HG02571 (cell line): ENCODE measurements at regions not wholly inside any gene's neighbourhood (a gene's known extent, or its start where the extent isn't known, plus 50 kb on each side); places are given as distances from the start of the nearest gene placed in this dataset.
"Not testable (repeated sequence)": the region's sequence is repeated elsewhere in the genome, so short reads cannot be mapped to it uniquely, and the experiment has no call there.

Experiments used
- ATAC-seq: cut with Tn5 transposase; IDR thresholded peaks from one replicate; pipeline ENCODE4 v1.9.1; 2021; ENCODE audit warnings: mild to moderate bottlenecking, moderate library complexity; ENCODE audit not compliant: unreplicated experiment

DNA sequence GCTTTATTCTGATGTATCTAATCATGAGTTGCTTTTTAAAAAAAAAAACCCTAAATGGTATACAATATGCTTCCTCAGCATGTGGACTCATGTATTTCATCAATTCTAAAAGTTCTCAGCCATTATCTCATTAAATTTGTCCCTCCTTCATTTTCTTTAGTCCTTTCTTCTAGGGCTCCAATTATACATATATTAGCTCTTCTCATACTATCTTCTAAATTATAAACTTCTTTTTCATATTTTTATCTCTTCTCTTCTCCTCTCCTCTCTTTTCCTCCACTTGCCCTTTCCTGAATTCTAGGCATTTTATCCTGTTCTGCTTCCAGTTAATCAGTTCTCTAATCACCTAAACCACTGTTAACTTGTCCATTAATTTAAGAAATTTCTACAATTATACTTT lies 55.0 kb upstream of the IL33 start:
- ATAC-seq: no peak

DNA sequence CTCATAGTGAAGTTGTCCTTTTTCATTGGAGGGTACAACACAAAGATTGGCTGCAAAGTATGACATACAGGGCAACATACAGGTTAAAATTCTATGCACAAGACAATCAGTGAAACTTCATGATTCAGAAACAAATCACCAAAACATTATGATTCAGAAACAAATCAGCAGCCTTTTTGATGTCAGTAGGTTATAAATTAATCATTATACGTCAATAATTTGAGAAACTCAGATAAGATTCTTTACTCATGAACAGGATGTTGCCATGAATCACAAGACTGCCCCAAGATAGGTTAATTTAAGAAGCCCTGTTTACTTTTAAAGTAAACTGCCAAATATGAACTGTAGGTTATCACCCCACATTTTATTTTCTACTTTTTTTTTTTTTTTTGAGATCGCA lies 62.2 kb upstream of the IL33 start:
- ATAC-seq: no peak

DNA sequence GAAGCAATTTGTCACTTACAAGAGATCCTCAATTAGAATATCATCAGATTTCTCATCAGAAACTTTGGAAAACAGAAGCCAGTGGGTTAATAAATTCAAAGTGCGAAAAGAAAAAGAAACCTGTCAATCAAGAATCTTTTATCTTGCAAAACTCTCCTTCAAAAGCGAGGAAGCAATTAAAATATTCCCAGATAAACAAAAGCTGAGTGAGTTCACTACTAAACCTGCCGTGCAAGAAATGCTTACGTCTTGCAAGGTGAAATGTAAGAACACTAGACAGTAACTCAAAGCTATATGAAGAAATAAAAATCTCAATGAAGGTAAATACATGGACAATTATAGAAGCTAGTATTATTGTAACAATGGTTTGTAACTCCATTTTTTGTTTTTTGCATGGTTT lies 62.8 kb upstream of the IL33 start:
- ATAC-seq: no peak

DNA sequence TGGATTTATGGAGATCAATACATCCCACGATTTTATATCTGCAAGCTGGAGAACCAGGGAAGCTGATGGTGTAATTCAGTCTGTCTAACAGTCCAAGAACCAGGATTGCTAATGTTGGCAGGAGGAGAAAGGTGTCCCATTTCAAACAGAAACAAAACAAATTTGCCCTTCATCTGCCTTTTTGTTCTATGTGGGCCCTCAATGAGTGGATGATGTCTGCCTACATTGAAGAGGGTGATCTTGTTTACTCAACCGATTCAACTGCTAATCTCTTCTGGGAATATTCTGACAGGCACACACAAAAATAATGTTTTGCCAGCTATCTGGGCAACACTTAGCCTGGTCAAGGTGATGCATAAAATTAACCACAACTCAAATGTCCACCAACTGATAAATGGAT lies 65.1 kb upstream of the IL33 start:
- no peak for ATAC-seq

DNA sequence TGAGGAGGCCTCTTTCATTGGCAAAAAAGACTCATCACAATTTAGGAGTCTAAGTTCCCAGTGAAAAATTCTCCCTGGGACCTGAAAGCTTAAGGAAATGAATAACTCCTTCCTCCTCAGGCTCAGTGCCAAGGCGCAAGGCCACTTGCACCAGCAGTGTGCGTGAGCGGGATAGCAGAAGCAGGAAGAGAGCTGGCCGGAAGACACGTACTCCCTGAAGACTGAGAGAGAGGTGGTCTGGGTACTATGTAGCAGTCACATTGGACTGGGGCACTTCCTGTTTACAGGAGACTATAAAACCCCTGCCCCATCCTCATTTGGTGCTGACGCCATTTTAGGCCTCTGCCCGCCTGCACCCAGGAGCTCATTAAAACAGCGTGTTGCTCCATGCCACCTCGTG lies 66.3 kb upstream of the IL33 start:
- no peak for ATAC-seq

DNA sequence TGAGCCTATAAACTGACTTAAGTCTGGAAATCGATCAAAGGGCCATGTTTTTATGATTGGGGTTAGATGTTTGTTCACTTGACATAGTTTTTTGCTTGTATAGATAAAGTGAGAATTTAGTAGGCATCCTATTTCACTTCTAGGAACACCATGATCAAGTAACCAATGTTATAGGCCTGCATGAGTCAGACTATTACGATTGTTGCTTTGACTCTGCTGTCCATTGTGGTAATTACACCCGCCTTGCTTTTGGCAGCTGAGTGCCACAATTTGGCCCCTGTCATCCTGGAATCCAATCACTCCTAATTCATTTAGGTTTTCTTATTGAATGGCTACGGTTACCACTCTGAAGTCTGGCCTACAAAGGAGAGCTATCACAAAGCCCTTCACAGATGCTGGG lies 67.8 kb upstream of the IL33 start:
- ATAC-seq: no peak

DNA sequence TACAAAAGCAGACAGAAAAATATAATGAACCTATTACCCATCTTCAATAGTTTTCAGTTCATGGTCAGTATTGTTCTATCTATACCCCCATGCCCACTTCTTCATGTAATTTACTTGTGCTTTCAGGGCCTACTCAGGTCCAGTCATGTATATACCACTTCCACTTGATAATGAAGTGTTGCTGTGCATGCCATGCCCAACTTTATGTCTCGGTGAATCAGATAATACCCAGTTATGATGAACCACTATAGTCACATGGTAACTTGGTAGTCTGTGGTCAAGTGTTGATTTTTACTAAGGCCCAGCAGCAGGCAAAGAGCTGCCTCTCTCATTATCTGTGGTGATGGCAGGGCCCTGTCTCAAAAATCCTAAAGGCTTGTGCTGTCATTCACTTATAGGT lies 70.7 kb upstream of the IL33 start:
- ATAC-seq: no peak

DNA sequence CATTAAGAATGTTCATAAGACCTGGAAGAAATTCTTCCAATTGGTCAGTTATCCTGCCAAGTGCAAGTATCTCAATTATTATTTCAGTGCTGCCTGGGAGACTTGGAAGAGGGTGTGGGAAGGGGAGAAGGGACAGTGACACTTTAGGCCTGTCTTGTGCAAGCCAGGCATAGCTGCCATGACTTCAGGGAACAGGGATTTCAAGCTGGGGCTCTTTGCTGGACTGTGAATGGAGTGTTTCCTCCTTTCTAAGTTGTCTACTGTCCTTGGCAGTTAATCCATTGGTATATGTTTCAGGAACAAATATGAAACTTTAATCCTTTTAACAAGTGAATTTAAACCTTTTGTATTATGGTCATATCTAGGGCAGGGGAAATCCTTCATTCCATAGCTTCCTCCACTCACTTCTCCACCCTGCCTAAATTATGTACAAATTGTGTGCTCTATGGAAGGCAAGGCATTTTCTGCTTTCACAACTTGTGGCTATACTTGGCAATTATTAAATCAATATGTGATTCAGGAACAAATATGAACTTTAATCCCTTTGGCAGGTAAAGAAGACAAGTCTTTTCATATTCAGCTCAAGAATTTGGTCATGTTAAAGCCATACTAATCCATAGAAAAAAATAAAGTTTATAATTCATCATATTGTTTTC lies 72.7 kb upstream of the IL33 start:
- no peak for ATAC-seq

DNA sequence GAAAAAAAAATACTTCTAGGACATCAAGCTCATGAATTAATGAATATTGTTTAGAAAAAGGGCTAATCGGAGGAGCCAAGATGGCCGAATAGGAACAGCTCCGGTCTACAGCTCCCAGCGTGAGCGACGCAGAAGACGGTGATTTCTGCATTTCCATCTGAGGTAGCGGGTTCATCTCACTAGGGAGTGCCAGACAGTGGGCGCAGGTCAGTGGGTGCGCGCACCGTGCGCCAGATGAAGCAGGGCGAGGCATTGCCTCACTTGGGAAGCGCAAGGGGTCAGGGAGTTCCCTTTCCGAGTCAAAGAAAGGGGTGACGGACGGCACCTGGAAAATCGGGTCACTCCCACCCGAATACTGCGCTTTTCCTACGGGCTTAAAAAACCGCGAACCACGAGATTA lies 79.8 kb upstream of the IL33 start:
- not testable (repeated sequence) for ATAC-seq

DNA sequence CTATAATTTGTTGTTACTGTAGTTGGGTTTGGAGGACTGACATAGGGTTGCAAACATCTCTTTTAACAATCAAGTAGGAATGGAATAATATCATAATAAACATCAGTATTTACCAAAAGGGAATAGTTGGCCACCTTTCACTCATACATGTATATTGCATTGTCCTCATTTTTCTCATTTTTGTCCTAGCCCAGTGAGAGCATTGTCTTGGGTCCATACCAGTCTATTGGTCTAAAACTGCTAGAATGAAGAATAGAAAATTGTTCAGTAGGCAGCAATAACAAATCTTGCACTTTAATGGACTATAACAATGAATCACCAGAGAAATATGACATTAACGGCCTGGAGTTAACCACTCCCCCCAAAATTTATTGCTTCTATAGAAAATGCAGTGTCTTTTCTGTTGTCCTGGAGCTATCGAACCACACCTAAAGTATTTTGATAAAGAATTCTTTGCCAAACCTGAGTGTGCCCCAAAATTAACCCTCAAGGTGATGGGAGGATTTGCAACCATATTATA lies 80.9 kb upstream of the IL33 start:
- ATAC-seq: no peak

DNA sequence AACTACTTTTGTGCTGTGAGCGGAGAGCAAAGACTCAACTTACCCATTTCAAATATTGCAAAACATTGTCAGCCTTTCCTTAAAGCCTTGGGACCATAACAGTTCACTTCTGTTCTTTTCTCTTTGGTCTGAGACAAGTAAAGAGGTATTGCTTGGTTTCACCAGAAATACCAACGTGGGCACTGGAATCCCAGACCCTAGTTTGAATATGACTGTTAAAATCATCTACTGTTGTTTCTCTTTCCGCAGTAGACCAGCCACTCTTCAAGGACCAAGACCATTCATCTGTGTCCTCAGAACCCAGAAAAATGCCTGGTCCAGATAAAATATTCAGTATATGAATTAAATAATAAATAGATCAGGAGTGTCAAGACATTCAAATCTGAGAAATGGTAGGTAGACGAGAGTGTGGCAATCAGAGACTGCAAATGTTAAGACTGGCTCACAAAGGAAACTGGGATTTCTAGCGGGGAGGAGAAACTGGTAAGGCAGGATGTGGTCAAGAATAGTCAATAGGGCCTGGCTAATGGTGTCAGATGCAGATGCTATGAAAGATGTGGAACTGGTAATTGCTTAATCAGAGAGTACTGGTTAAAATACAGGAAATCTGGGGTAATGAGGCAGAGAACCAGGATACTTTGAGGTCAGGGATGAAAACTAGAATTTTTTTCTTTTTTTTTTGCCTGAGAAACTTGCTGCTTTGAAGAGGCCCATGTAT lies 82.1 kb upstream of the IL33 start:
- no peak for ATAC-seq

DNA sequence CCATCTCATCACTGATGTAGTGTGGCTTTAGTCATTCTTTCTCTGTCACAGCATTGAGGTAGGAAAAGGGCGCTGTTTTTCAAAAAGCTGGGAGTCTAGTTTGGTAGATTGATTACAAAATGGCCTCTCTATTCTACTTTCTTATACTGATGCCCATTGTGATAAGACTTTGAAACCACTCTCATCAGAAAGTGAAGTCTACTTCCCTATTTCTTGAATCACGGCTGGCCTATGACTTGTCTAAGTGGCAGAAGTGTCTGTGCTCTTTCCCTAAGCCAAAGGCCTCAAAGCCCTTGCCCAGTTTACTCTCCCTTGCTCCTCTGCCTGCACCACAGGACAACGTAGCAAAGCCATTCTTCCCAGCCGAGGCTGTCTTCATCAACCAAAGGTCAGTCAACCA lies 83.0 kb upstream of the IL33 start:
- no peak for ATAC-seq

DNA sequence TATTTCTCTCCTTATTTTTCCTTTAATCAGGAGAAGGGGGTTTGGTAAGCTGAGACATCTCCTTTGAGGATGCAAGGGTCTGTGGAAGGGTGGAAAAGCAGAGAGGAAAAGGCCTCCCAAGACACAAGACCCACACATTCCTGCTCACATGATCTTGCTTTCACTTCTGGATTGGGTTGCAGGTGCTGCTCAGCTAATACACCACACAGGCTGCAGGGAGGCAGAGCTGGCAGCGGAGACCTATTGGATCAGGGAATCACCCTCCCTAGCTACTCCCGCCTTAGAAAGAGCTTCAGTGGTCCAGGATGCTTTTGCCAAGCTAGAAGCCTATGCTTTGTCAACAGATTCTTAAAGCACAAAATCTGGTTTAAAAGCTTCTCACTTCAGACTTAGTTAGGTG lies 87.6 kb upstream of the IL33 start:
- ATAC-seq: no peak

DNA sequence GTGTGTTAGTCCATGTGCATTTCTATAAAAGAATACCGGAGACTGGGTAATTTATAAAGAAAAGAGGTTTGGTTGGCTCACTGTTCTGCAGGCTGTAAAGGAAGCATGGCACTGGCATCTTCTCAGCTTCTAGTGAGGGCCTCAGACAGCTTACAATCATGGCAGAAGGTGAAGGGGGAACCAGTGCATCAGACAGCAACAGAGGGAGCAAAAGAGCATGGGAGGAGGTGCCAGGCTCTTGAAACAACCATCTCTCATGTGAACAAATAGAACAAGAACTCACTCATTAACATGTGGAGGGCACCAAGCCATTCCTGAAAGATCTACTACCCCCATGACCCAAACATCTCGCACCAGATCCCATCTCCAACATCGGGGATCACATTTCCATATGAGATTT lies 89.2 kb upstream of the IL33 start:
- ATAC-seq: no peak

DNA sequence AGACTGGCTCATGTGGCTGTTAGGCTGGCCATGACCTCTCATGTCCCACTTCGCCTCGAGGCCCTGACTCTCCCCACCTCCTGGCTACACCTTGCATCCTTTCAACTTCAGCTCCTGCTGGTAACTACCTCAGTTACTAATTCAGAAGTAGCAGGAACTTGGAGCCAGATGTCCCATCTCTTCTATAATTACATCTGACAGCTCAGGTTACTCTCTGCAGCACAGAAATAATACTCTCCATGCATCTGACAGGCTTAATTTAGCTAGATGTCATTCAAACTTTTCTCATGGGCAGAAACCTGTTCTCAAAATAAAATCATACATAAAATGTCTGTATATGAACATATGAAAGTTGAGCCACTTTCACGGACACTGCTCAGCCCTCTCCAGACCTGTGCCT lies 92.2 kb upstream of the IL33 start:
- no peak for ATAC-seq

DNA sequence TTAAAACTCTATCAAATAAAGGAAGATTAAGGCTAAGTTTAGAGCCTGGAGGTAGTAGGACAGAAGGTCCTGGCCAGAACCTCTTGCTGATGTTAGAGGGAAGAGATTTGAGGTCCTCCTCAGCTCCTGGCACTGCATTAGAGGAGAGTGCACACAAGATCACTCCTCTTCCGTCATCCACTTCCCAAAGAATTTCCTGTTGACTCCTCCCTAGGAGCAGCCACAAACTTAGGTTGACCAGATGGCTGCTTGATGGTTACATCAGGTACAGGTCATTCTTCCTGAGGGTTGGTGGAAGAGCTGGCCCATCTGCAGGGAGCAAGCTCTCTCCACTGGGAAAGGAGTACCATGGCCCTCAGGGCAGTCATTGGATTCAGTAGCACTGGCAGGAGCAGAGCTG lies 93.9 kb upstream of the IL33 start:
- ATAC-seq: no peak

DNA sequence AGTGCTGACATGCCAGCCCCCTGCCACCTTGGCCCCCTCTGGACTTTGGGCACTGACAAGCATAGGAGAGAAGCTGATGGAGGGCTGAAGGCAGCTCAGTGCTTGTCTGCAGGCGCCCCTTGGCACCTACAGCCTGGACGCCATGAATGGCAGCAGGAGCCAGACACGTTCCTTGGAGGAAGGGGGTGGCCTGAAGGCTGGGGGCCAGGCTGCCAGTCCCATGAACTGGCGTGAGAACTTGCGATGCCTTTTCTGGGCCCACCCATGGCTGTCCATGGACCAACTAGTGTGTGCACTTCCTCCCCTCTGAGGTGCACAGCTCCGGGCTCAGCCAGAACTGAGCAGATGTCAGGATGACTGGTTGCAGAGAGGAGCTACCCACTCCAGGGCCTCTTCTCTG lies 99.0 kb upstream of the RANBP6 start:
- ATAC-seq: no peak

DNA sequence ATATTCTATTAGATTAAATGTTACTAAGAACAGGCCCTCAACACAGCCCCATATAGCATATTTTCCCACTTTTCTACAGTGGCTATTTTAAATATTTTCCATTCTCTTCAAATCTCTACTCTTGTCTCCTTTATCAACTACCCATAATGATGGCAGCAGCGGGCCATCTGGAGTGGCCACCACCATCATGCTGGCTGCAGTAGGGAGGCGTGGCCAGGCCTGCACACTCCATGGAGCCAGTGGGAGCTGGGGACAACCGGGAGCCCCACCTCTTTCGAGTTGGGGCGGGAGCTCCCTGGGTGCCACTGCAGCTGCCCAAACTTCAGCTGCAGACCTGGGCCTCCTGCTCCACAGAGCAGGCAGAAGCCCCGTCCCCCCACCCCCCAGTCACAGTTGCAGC lies 98.4 kb upstream of the RANBP6 start:
- ATAC-seq: no peak

DNA sequence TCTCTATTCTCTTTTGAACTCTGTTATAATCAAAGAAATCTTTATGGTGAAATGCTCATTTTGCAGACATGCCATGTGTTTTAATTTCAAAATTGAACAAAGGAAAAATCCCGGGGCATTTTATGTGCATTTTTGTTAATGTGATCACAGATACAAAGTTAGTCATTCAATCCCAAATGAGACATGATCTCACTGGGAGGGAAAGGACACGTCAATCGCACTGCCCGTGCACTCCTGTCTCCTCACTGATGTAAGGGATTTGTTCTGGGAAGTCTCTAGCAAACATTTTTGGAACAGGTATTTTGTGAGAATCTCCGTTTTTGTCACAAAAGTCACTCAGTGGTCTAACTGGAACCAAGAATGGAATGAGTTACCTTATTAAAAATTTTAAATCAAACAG lies 97.9 kb upstream of the RANBP6 start:
- ATAC-seq: no peak

DNA sequence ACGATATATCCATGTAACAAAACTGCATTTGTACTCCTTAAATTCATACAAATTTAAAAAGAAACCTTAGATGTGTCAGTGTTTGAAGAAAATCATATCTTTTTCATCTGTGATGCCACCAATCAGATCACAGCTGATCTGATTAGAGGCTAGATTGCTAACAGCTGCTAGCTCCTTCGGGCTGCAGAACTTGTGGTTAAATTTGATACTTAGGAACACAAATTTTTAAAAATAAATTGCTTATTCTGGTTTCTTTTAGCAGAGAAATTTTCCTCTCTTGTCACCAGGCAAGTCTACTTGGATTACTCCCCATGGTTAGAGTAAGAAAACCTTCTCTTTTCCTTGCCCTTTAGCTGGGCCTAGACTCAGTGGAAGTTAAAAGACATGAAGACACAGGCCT lies 94.6 kb upstream of the RANBP6 start:
- no peak for ATAC-seq

DNA sequence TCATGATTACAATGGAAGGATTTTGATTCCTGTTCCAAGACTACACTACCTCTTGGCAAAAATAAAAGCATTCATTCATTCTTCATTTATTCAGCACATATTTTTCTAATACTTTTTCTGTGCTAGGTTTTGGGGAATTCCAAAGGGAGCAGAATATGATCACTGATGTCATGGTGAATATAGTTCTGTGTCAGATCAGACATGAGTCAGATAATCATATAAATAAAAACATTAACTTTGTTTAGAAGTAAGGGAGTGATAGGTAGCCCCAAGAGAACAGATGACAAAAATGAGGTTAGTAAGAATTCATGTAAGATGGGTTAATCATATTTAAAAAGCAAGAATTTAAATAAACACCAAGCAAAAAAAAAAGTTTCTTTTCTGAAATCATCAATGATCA lies 94.1 kb upstream of the RANBP6 start:
- ATAC-seq: no peak

DNA sequence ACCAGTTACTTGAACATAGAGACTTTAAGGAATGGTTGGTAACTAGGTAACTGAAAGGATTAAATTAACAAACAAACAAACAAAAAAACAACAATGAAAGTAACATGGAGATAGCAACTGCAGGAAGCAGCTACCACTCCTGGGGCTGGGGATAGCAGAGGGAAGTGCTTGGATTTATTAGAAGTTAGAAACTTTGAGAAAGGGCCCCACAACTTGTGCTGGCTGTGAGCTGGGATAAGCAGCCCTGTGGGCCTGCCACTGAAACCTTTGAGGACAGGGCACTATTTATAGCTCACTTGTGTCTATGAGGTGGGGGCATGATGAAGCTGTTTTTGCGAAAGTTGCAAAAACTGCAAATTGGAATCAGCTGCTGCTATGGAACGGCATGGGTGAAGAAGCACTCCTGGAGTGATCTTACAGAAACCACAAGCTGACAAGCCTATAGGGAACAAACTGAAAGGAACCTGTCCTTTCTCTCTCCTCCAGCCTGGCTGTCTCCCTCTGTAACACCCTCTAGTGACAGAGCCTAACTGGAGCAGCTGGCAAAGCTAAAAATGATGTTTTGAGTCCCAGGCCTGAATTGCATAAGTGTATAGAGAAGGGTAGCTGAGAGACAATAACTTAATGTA lies 91.4 kb upstream of the RANBP6 start:
- no peak for ATAC-seq
